TTC549 (cell line): ENCODE measurements at regions not wholly inside any gene's neighbourhood (a gene's known extent, or its start where the extent isn't known, plus 50 kb on each side); places are given as distances from the start of the nearest gene placed in this dataset.
"Not testable (repeated sequence)": the region's sequence is repeated elsewhere in the genome, so short reads cannot be mapped to it uniquely, and the experiment has no call there.

Experiments used
- FAIRE-seq: peaks from 2 replicates; lab custom pipeline; 2012; peaks lifted over from hg19 to GRCh38; lab: Jason Lieb, UNC

DNA sequence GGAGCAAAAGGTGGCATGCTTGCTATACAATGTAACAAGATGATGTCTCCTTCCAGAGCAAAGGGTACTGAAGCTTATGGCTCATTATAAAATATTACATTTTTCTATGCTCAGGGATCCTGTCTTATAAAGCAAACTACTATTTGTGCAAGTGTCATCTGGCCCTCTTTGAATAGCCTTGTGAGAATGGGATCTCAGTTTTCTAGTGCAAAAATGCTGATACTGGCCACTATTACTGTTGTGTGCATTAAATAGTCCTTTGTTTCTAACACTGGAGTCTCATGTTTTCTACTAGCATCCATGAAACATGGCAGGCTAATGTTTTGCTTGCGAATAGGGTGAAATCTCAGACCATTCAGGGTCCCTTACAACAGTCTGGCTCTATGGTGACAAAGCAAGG lies 823.0 kb downstream of the REEP3 start:
- no peak for FAIRE-seq

DNA sequence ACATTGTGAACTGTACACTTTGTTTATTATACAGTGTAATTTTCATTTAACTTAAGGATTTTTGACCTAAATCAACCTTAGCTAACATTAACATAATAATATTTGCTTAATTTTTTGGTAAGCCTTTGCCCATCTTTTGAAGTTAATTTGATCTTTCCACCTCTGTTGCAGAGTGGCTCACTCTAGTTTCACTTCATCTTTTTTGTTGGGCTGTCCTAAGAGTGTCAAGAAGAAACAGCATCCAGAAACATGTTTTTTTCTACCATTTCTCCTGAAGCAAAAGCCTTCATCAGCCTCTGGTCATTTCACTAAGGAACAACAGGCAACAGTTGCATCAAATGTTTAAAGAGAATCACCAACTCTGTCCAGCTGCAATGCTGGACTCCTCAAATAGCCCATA lies 824.7 kb downstream of the REEP3 start:
- no peak for FAIRE-seq

DNA sequence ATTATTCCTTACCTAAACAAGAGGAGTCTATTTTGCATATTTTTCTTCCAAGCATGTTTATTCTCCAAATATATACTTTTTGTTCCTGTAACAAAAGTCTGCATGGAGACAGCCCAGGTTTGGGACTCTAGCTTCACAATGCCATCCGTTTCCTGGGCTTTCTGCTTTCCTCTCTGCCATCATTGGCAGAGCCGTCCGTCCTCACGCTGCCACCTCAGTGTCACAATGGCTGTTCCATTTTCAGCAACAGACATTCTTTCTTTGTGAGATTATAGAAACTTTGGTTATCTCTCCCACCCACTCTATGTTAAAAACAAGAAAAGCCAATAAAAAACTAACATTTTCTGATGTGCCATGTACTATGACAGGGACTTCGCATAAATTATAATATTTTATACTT lies 825.2 kb downstream of the REEP3 start:
- FAIRE-seq: no peak

DNA sequence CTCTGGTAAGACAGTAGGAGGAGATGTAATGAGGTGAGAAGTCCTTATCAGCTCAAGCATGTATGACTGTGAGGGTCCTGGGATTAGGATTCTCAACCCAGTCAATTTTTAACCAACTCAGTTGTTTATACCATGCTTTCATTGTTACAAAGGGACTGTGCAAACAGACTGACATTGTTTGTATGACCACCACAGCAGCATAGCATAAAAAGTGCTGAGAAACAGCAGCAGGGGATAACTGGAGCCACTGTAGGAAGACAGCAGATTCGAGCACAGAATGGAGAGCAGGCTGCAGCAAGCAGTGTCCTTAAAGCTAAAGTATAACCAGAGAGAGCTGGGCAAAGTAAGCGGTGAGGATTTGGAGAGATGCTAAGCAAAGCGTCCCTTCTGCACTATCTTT lies 829.5 kb downstream of the REEP3 start:
- FAIRE-seq: no peak

DNA sequence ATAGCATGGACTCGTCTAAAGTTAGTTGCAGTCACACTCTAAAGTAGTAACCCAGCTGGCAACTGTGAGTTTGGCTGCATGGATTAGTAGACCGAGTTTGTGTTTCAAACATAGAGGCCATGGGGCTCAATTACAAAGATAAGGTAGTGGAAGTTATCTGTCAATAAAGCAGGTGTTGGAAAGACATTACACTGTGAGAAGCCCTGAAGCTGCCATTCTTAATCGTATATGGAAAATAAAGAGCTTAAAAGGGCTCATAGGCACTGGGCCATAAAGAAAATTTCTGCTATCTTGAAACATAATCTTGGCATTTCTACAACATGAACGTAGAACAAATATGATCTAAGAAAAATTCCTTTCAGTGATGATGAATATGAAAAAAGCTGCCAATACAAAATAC lies 837.7 kb downstream of the REEP3 start:
- FAIRE-seq: no peak

DNA sequence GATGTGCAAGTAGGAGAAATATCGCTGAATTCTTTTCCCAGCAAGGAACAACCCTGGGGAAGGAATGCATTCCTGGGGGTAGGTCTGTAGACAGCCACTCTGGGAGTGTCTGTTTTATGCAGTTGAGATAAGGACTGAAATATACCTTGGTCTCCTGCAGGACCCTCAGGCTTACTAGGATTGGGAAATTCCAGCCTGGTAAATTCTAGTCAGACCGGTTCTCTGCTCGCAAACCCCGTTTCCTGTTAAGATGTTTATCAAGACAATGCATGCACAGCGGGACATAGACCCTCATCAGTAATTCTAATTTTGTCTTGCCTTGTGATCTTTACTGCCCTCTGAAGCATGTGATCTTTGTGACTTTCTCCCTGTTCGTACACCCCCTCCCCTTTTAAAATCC lies 839.0 kb downstream of the REEP3 start:
- FAIRE-seq: not testable (repeated sequence)

DNA sequence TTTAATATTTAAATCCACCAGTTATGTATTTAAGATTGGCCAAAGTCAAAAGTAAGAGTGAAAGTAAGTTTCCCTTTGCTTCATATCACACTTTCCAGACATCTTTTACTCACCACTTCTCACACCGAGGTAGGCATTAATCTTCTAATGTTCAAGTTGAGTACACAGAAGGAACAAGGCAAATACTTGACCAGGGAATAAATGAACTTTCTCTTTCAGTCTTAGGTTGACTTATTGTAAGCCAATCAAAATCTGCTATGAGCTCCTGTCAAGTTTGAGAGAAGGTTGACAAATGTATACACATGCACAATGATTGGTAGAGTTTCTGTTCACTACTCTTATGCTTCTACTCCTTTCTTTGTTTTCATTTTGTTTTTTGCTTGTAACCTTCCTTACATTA lies 842.5 kb downstream of the REEP3 start:
- FAIRE-seq: no peak

DNA sequence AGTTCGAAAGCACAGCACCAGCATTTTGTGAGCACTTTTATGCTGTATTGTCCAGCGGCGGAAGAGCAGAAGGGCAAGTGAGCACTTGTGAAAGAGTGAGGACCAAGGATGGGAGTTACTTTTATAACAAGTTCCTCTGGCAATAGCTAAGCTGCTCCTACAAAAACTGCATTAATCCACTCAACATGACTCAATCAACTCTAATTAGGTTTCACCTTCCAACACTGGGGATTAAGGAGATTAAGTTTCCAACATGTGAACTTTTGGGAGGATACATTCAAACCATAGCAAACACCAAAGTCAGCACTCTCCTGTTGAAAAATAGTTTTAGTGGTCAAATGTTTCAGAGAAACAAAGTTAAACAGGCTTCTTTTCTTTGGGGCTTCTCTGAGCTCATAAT lies 844.5 kb downstream of the REEP3 start:
- FAIRE-seq: no peak

DNA sequence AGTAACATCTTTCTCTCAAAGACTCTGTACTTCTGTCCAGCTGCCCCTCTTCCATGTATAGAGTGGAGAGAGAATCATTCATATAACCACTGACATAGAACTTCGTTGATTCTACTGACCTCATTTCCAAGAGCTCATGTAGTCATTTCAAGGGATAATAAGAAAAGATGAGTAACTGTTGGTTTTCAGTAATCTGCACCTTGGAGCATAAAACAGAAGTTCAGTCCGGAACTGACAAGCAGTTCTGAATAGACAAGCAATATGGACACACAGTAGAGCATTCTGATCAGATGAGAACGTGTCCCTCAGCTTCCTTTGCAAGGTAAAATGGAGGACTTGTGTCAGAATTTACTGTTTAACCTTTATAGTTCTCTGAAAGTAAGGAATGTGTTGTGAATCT lies 847.1 kb downstream of the REEP3 start:
- FAIRE-seq: no peak

DNA sequence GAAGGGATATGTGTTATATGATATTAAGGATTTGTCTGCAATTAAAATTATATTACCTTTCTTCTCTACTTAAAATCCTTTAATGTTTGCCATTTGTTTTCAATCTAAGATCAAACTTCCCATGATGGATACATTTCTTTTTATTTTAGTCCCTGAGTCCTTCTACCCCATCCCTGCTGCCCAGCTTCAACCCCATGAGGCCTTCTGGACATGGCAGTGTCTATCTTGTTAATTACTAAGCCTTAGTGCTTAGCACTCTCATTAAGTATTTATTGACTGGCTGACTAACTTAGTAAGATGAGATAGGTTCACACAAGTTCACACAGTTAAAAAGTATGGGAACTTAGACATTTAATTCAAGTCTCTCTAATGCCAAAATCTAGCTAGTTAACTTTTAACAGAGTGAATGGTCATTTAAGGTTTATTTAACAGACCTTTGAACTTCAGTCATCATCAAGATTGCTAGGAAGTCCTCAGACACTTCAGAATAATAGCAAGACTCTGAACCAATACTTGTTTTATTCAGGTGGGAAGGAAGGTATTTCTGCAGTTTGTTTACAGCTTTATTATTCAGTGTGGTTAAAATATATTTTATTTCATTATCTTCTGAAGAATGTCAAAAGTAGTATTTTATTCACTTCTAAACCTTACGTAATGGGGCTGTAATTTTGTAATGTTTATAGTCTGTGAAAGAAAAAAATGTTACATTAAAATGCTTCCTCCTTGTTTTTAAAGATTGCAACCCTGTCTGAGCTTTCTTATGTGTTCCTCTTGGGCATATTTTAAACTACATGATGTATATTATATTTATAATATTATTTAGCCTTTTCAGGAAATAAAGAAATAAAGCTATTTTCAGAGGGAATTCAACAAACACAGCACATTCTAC lies 848.9 kb downstream of the REEP3 start:
- FAIRE-seq: no peak

DNA sequence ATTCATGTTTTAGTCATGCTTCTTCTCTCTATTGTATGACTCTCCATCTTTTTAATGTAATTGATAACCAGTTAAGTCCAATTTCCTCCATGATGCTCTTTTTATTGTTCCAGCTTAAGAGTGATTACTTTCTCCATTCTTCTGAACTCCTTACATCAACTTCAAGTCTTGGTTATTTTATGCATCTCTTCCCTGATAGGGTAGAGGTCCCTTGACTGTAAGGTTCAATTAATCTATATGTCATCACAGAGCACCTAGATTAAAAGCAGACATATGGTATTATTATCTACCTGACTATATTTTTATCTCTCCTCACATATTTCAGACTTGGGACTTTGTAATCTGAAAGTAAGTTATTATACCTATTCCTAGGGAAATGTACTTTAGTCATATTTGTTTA lies 853.1 kb downstream of the REEP3 start:
- FAIRE-seq: no peak

DNA sequence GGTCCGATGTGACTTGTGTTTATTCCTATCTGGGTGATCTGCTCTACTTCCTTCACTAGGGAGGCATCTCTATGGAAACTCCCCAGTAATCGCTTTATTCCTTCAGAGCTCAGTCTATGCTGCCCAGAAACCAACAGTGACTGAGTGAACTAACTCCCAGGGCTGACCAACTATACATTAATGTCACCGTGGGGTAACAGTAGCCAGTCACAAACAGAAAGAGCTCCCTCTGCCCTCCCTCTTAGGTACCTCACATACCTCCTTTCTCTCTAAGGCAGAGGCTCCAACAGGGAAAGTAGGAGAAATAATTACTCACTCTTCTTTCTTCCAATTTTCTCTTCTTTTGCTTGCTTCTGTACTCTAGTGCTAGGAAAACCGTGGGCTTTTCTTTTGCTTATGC lies 855.0 kb downstream of the REEP3 start:
- FAIRE-seq: no peak

DNA sequence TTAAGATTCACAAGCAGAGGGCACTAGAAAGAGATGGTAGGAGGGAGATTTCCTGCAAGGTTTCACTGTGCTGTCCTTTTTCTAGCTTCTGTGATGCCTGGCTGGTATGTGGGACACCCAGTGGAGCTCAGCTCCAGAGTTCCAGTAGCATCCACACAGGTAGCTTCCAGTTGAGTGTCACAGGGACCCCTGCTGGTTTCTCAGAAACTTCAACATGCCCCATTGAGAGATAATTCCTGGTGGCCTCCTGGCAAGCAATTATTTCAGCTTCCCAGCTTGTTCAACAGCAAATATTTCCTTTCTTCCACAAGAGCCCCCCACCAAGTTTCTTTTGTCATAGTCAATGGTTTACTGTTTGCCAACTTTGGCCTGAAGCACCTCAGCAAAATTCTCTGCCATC lies 858.7 kb downstream of the REEP3 start:
- FAIRE-seq: no peak

DNA sequence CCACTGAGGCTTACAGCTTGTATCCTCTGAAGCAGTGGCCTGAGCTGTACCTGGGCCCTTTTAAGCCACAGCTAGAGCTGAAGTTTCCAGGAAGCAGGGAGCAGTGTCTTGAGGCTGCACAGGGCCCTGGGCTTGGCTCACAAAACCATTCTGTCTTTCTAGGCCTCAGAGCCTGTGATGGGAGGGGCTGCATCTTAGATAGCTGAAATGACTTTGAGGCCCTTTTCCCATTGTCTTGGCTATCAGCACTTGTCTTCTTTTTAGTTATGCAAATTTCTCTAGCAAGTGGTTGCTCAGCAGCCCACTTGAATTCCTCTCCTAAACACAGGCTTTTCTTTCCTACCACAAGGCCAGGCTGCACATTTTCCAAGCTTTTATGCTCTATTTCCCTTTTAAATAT lies 864.2 kb downstream of the REEP3 start:
- FAIRE-seq: no peak

DNA sequence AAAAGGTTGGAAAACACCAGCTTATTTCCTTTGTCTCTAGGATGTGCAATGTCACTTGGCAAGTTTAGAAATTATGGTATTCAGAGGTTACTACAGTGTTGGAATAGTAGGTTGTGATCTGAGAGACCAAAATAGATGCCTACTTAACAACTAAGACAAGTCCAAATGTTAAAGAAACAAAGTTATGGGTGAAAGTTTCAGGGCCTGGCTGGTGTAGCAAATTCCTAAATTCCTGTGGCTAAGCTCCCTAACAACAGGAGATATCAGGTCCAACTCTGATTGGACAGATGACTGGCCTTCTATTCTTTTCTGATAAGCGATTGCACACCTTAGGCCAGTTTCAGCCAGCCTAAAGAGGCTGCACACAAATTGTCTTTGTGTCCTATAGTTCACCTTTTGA lies 873.5 kb downstream of the REEP3 start:
- no peak for FAIRE-seq

DNA sequence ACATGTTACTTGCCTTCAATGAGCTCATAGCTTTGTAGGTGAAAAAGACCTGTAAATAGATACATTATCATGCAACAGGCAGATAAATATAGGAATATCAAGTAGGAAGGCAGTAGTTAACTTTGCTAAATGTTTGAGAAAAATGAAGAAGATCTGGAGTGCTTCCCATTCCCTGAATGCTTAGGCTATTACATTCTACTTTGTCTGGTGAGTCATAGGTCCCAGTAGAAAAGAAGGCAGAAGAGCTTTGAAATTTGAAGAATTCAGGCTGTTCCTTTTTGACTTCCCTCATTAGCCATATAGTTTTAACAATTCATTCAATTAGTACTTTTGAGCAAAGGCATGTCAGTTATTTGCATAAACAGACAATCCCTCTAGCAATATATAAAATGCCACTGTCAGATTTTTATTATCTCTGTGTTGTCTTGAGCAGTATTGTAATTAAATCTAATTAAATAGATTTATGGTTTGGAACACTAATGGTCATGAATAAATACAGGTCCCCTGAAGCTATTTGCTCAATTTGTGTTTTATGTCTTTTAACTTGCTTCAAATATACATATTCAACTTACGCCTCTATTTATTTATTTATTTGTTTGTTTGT lies 875.0 kb downstream of the REEP3 start:
- FAIRE-seq: no peak

DNA sequence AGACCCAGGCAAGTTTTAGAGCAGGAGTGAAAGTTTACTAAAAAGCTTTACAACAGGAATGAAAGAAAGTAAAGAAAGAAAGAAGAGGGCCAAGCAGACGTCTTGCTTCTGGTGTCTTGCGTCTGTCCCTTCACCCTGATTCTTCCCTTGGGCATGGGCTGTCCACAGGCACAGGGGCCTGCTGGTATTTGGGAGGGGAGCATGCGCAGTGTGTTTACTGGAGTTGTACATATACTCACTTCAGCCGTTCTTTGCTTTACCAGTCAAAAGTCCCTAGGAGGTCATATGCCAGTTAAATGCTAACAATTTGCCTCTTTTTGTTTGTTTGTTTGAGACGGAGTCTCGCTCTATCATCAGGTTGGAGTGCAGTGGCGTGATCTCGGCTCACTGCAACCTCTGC lies 875.9 kb downstream of the REEP3 start:
- no peak for FAIRE-seq

DNA sequence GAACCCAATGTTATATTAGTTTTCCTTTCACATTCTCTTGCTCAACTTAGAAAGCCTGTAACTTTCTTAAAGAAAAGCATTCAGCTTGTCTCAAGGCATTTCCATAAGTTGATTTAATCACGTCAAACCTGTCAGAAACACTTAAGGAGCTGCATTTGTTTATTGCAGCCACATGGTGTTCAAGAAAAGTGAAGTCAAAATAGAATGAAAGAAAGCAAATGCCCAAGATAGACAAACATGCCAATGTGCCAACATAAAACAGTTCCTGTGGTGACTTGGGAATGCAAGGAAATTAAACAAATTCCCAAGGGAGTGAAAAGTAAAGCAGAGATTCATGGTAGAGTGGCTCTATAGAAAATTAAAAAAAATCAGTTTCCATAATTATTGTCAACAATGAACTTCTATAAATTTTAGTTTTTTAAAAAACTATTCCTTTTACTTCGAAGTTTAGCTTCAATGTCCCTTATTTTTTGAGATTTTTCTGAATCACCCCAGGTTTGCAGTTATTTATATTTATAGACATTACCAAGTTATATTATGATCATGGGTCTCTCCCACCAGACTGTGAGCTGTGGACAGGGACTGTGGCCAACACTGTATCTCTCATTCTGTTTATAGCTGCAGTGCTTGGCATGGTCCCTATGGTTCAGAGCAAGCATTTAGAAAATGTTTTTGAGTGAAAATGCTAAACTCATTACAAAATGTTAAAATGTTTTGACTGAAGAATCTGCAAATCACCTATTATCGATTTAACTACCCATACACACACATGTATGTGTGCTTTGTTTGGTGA lies 887.4 kb downstream of the REEP3 start:
- FAIRE-seq: no peak

DNA sequence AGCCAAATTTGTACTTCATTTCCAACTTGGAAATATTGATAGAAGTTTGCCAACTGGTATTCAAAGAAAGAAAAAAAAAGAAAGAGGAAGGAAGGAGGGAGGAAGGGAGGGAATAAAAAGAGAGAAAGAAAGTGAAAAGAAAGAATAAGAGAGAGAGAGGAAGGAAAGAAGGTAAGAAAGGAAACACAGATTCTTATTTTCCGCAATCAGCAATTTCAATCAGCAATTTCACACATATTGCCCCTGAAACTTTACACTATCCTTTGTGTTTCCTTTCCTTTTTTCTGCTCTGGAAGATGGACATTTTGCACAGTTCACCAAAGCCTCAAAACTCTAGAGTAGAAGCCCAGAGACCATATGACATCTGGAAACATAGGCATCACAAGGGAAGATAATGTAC lies 888.1 kb downstream of the REEP3 start:
- FAIRE-seq: no peak

DNA sequence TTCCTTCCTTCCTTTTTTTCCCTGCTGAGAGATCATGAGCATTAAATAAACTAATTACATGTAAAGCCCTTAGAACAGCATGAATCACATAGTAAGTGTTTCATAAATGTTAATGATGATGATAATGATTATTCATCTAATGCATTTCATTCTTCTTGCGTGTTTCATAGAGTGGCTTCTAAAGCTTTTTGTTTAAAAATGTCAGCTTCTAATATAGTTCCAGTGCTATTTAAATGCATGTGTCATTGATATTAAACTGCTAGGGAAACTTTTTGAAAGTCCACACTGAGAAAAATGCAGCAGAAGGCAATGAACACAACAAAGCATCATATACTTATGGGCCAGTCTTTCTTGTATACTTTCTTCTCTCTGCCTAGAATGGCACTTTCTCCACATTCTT lies 894.8 kb downstream of the REEP3 start:
- FAIRE-seq: no peak

DNA sequence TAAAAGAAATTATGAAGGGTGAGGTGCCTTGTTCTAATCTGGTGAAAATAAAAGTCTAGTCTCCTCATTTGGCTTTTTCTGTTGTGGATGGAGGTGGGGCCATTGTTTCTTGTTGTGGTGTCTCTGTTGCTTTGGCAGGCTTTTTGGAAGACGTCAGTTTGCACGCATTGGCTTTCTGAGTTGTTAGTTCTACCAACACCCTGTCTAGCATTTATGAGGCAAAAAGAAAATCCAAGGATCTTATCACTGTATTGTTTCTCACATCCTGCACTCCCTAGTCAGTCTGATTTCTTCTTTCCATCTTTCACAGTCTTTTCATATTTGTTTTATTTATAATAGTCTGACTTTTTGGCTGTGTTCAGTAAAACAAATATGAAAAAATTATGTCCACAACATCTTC lies 898.3 kb downstream of the REEP3 start:
- no peak for FAIRE-seq

DNA sequence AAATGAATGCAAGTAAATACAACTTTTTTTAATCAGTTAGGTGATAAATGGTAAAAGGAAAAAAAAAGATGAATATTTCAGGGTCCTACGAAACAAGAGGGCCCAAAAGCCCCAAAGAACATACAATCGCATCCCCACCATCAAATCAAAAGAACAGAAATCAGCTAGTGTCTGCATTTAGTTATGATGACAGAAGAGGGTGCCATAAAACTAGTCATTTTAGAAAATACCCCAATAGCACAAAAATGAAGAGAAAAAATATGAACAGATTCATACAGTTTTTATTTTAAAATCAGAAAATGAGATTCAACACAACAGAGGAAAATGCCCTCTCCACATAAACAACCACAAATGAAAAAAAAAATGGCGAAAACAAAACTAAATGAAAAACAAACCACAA lies 905.5 kb downstream of the REEP3 start:
- no peak for FAIRE-seq

DNA sequence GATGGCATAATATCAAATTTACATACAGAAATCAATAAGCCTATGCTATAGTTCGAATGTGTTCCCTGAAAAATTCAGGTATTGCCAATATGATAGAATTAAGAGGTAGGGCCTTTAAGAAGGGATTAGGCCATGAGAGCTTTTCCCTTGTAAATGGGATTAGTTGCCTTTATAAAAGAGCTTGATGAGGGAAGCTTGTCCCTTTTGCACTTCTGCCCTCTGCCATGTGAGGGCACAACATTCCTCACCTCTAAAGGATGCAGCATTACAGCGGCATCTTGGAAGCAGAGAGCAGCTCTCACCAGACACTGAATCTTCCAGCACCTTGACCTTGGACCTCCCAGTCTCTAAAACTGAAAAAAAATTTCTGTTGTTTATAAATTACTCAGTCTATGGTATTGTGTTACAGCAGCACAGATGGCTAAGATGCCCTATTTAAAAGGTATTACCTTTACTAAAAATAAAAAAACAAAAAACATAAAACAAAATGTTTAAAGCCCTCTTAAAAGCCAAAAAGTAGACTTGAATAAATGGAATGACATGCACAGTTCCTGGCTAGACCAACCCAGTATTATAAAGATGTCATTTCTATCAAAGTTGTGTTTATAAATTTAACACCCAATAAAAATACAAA lies 909.6 kb downstream of the REEP3 start:
- no peak for FAIRE-seq
